ENCODE measurements at regions not wholly inside any gene's neighbourhood (a gene's known extent, or its start where the extent isn't known, plus 50 kb on each side); places are given as distances from the start of the nearest gene placed in this dataset.

GRCh38 chr12:63085120-63085519, 65.9 kb downstream of the AVPR1A start:
- TF ChIP-seq CTCF (IDR thresholded peaks at IDR 0.05; ENCODE audit: poor library complexity, severe bottlenecking), result no peak
- no peak for TF ChIP-seq EP300 (conservative IDR thresholded peaks at IDR 0.05; ENCODE audit: poor library complexity, severe bottlenecking)
- no peak for TF ChIP-seq EZH2 (IDR thresholded peaks at IDR 0.05; ENCODE audit: borderline replicate concordance, insufficient read depth, low read length, poor library complexity, severe bottlenecking)
- no peak for TF ChIP-seq POLR2AphosphoS5 (IDR thresholded peaks at IDR 0.05)
- no peak for TF ChIP-seq TAF1 (IDR thresholded peaks at IDR 0.05; ENCODE audit: low read depth)
- TF ChIP-seq MXI1 (conservative IDR thresholded peaks at IDR 0.05; ENCODE audit: poor library complexity, severe bottlenecking), result no peak
